ENCODE measurements at regions not wholly inside any gene's neighbourhood (a gene's known extent, or its start where the extent isn't known, plus 50 kb on each side); places are given as distances from the start of the nearest gene placed in this dataset.
A peak's percentile ranks its signal among the peaks of the same experiment; 100 is the strongest.

- no peaks in the 10 kb centered on the region for H3K36me3 ChIP-seq (ENCODE audit: control insufficient read depth, insufficient read depth, low read length)
- no peak for TF ChIP-seq CTCF (IDR thresholded peaks at IDR 0.05; ENCODE audit: insufficient read depth, low read length, severe bottlenecking)
- FAIRE-seq: no peak
- H3K27me3 ChIP-seq (ENCODE audit: control insufficient read depth, insufficient read depth, low read length): no peaks in the 10 kb centered on the region
- no peak for DNase-seq (ENCODE audit: low read depth)
- H3K4me3 ChIP-seq (ENCODE audit: low read depth, low read length): no peak overlapping the region
Observed at GRCh38 chr9:119836036-119836435, 466.8 kb upstream of the BRINP1 start.

DNA sequence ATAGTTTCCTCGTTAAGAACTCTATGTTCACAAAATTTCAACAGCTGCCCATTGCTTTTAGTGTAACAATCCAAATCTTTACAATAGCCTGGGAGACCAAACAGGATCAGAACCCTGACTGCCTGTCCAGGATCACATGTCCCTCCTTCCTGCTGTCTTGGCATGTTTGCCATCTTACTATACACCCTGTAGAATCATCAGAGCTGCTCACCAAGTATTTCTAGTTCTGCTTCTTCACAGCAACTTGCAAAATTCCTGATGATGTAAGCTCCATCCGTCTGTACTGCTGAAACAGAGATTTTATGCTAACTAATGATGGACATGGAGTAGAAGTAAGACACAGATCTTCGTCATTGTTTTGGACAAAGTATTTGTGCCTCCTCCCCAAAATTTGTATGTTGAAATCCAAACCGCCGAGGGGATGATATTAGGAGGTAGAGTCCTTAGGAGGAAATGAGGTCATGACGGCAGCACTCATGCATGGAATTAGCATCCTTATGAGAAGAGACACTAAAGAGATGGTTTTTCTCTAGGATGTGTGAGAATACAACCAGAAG, 464.9 kb upstream of the BRINP1 start:
- FAIRE-seq: no peak
- Histone ChIP-seq H3K36me3 (ENCODE audit: control insufficient read depth, insufficient read depth, low read length) (no peaks in the 10 kb centered on the region), H3K4me3 (ENCODE audit: low read depth, low read length) (no peak overlapping the region), H3K27me3 (ENCODE audit: control insufficient read depth, insufficient read depth, low read length) (no peaks in the 10 kb centered on the region)
- peak; percentile 13 for DNase-seq (ENCODE audit: low read depth)
- TF ChIP-seq CTCF (IDR thresholded peaks at IDR 0.05; ENCODE audit: insufficient read depth, low read length, severe bottlenecking): no peak

DNA sequence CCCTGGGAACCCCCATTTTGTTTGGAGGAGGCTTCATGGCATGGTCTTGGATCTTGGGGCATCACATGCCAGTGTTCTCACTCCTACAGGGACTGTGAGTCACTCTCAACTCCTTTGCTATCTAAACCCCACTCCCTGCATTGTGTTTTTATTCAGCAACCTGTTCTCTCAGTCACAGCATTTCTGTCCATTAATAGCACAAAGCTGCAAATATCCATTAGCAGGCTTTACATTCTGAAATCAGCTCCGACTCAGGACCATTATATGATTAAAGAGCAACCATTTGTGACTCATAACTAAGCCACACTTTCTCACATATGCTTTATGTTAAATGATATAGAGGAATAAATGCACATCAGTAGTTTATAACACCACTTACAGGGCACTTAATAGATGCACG, 462.1 kb upstream of the BRINP1 start:
- TF ChIP-seq CTCF (IDR thresholded peaks at IDR 0.05; ENCODE audit: insufficient read depth, low read length, severe bottlenecking): no peak
- FAIRE-seq: no peak

GRCh38 chr9:119829748-119830147, 460.5 kb upstream of the BRINP1 start:
- H3K4me3 ChIP-seq (ENCODE audit: low read depth, low read length): no peak overlapping the region
- no peak for TF ChIP-seq CTCF (IDR thresholded peaks at IDR 0.05; ENCODE audit: insufficient read depth, low read length, severe bottlenecking)
- DNase-seq (ENCODE audit: low read depth) (no peak), FAIRE-seq (no peak)
- no peaks in the 10 kb centered on the region for H3K27me3 ChIP-seq (ENCODE audit: control insufficient read depth, insufficient read depth, low read length)
- H3K36me3 ChIP-seq (ENCODE audit: control insufficient read depth, insufficient read depth, low read length): no peaks in the 10 kb centered on the region

More for the DNA sequence above, 462.1 kb upstream of the BRINP1 start:
- H3K4me3 ChIP-seq (ENCODE audit: low read depth, low read length): no peak overlapping the region
- H3K36me3 ChIP-seq (ENCODE audit: control insufficient read depth, insufficient read depth, low read length): no peaks in the 10 kb centered on the region
- H3K27me3 ChIP-seq (ENCODE audit: control insufficient read depth, insufficient read depth, low read length): no peaks in the 10 kb centered on the region
- no peak for DNase-seq (ENCODE audit: low read depth)

GRCh38 chr9:119829186-119829585, 460.0 kb upstream of the BRINP1 start:
- H3K36me3 ChIP-seq (ENCODE audit: control insufficient read depth, insufficient read depth, low read length): no peaks in the 10 kb centered on the region
- no peak for TF ChIP-seq CTCF (IDR thresholded peaks at IDR 0.05; ENCODE audit: insufficient read depth, low read length, severe bottlenecking)
- FAIRE-seq (no peak), DNase-seq (ENCODE audit: low read depth) (no peak)
- H3K27me3 ChIP-seq (ENCODE audit: control insufficient read depth, insufficient read depth, low read length): no peaks in the 10 kb centered on the region
- no peak overlapping the region for H3K4me3 ChIP-seq (ENCODE audit: low read depth, low read length)

DNA sequence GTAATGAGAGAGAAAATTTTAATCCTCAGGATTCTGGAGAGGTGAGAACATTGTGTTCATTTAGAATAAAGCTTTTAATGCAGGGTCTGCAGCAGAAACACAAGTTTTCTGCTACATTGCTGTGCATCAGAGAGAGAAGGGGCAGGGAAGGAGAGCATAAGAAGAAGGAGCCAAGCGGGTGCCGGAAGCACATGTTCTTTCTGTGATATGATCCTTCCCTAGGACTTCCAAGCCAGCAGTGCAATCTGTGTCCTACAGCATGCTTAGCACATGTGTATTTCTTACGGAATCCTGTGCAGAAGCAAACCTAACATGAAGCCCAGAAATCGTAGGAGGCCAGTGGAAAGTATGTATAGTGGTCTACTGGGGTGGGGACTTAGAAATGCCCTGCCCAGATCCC, 458.3 kb upstream of the BRINP1 start:
- Histone ChIP-seq H3K36me3 (ENCODE audit: control insufficient read depth, insufficient read depth, low read length) (no peaks in the 10 kb centered on the region), H3K27me3 (ENCODE audit: control insufficient read depth, insufficient read depth, low read length) (no peaks in the 10 kb centered on the region), H3K4me3 (ENCODE audit: low read depth, low read length) (no peak overlapping the region)
- no peak for DNase-seq (ENCODE audit: low read depth)
- FAIRE-seq: no peak
- no peak for TF ChIP-seq CTCF (IDR thresholded peaks at IDR 0.05; ENCODE audit: insufficient read depth, low read length, severe bottlenecking)

Data from bronchial epithelial cell (primary cell).